8988T (cell line): ENCODE measurements at regions not wholly inside any gene's neighbourhood (a gene's known extent, or its start where the extent isn't known, plus 50 kb on each side); places are given as distances from the start of the nearest gene placed in this dataset.
"Not testable (repeated sequence)": the region's sequence is repeated elsewhere in the genome, so short reads cannot be mapped to it uniquely, and the experiment has no call there.

Source experiments
- DNase-seq: peaks from one replicate; pipeline ENCODE4 v3.0.0; 2011

- no peak for DNase-seq
Measured at GRCh38 chr5:62065050-62065449, 241.0 kb upstream of the KIF2A start.

- DNase-seq = no peak
Measured at GRCh38 chr5:62066761-62067277, 239.2 kb upstream of the KIF2A start.

- DNase-seq = no peak
Measured at GRCh38 chr5:62068554-62068953, 237.5 kb upstream of the KIF2A start.

GRCh38 chr5:62077387-62077786 is 228.6 kb upstream of the KIF2A start:
- no peak for DNase-seq

- no peak for DNase-seq
Measured at GRCh38 chr5:62077823-62078550, 228.0 kb upstream of the KIF2A start.

GRCh38 chr5:62082370-62082801 is 223.6 kb upstream of the KIF2A start:
- DNase-seq = no peak

- DNase-seq = no peak
Measured at GRCh38 chr5:62083247-62083646, 222.8 kb upstream of the KIF2A start.

- DNase-seq = no peak
Measured at GRCh38 chr5:62083661-62084060, 222.3 kb upstream of the KIF2A start.

- no peak for DNase-seq
Measured at GRCh38 chr5:62084391-62084790, 221.6 kb upstream of the KIF2A start.

- no peak for DNase-seq
Measured at GRCh38 chr5:62090953-62091352, 215.1 kb upstream of the KIF2A start.

GRCh38 chr5:62093411-62093810 is 212.6 kb upstream of the KIF2A start:
- DNase-seq = no peak

- DNase-seq = no peak
Measured at GRCh38 chr5:62093976-62094375, 212.0 kb upstream of the KIF2A start.

- DNase-seq = no peak
Measured at GRCh38 chr5:62097361-62097760, 208.6 kb upstream of the KIF2A start.

GRCh38 chr5:62100201-62100600 is 205.8 kb upstream of the KIF2A start:
- DNase-seq = no peak

- DNase-seq = not testable (repeated sequence)
Measured at GRCh38 chr5:62103863-62104262, 202.1 kb upstream of the KIF2A start.

- no peak for DNase-seq
Measured at GRCh38 chr5:62111428-62111827, 194.6 kb upstream of the KIF2A start.

- no peak for DNase-seq
Measured at GRCh38 chr5:62112689-62113228, 193.2 kb upstream of the KIF2A start.

GRCh38 chr5:62115014-62115413 is 191.0 kb upstream of the KIF2A start:
- no peak for DNase-seq

- no peak for DNase-seq
Measured at GRCh38 chr5:62124266-62124665, 181.7 kb upstream of the KIF2A start.

- DNase-seq = no peak
Measured at GRCh38 chr5:62126090-62126489, 179.9 kb upstream of the KIF2A start.

GRCh38 chr5:62127098-62127736 is 178.8 kb upstream of the KIF2A start:
- no peak for DNase-seq

GRCh38 chr5:62130107-62130506 is 175.9 kb upstream of the KIF2A start:
- DNase-seq = no peak

- no peak for DNase-seq
Measured at GRCh38 chr5:62132276-62132675, 173.7 kb upstream of the KIF2A start.

- no peak for DNase-seq
Measured at GRCh38 chr5:62133426-62133825, 172.6 kb upstream of the KIF2A start.
